OCI-LY7 (cell line): ENCODE measurements at regions not wholly inside any gene's neighbourhood (a gene's known extent, or its start where the extent isn't known, plus 50 kb on each side); places are given as distances from the start of the nearest gene placed in this dataset.

ENCODE experiments used
- EZH2phosphoT487 ChIP-seq: fragments of 200-600 bp; sonication (generic); IDR thresholded peaks from 2 replicates; pipeline ENCODE4 v1.6.1; 2018; ENCODE audit warnings: low read depth, borderline replicate concordance, mild to moderate bottlenecking, mixed run types, antibody characterized with exemption, low read length, moderate library complexity, mixed read lengths
- TF ChIP-seq, protein P1 (sequence below): fragments of 200-600 bp; sonication (generic); conservative IDR thresholded peaks from 2 replicates; pipeline ENCODE4 v1.5.1; 2014; ENCODE audit warnings: mild to moderate bottlenecking, antibody characterized with exemption, low read length, moderate library complexity, mixed read lengths

DNA sequence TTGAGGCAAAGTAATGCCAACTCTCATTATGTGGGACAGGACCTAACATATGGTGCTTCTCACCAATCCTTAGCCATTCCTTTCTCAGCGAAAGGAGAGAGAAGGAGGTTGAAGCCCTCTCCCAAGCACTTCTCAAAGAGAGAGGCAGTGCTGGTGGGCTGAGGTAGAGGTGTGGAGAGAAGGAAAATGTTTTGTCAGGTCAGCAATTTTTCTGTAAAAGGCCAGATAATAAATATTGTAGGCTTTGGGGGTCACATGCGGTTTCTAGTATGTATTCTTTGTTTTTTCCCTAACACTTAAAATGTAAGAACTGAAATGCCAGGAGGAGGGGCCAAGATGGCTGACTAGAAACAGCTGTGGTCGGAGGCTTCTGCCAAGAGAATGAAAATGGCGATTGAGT lies 225.0 kb upstream of the NPY start:
- TF ChIP-seq, protein P1, sequence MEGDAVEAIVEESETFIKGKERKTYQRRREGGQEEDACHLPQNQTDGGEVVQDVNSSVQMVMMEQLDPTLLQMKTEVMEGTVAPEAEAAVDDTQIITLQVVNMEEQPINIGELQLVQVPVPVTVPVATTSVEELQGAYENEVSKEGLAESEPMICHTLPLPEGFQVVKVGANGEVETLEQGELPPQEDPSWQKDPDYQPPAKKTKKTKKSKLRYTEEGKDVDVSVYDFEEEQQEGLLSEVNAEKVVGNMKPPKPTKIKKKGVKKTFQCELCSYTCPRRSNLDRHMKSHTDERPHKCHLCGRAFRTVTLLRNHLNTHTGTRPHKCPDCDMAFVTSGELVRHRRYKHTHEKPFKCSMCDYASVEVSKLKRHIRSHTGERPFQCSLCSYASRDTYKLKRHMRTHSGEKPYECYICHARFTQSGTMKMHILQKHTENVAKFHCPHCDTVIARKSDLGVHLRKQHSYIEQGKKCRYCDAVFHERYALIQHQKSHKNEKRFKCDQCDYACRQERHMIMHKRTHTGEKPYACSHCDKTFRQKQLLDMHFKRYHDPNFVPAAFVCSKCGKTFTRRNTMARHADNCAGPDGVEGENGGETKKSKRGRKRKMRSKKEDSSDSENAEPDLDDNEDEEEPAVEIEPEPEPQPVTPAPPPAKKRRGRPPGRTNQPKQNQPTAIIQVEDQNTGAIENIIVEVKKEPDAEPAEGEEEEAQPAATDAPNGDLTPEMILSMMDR: no peak
- no peak for TF ChIP-seq EZH2phosphoT487
